K562 (cell line): ENCODE measurements at regions not wholly inside any gene's neighbourhood (a gene's known extent, or its start where the extent isn't known, plus 50 kb on each side); places are given as distances from the start of the nearest gene placed in this dataset.

Experiments
- ATAC-seq: fragments of 200-7000 bp; cut with Tn5 transposase; 3 replicates; pipeline ENCODE4 v1.9.1; 2020; ENCODE audit warnings: moderate library complexity
- BruUV-seq: library from RNA; stranded (reverse); fragments of 400-500 nt; replicated peaks from 2 replicates; lab custom pipeline; 2021; lab: Mats Ljungman, UMichigan
- CTCF ChIA-PET: fragments of 300-600 bp; formaldehyde crosslinking; extraction: SDS; loops from one replicate; lab custom pipeline; 2021; ENCODE audit warnings: low intra/inter-chr PET ratio; lab: Yijun Ruan, JAX
- POLR2A ChIA-PET: fragments of 300-600, 350-650 bp; sonication (Branson Sonifier 250); formaldehyde crosslinking; extraction: SDS; loops from one replicate; lab custom pipeline; 2021; ENCODE audit warnings: antibody characterized with exemption, inconsistent platforms; lab: Yijun Ruan, JAX
- DNase-seq, 4 experiments: peaks; one replicate each; pipeline versions ENCODE4 v3.0.0 to v3.0.0-alpha.2; 2011 to 2018; ENCODE audit warnings: low spot score in 3 of 4, mixed read lengths in 3 of 4; ENCODE audit errors: extremely low read depth in 1 of 4
- FAIRE-seq: peaks from 2 replicates; lab custom pipeline; 2011; peaks lifted over from hg19 to GRCh38; lab: Jason Lieb, UNC
- H2AFZ ChIP-seq: 2 replicates; pipeline ENCODE4 v1.6.0; 2011; ENCODE audit warnings: low read depth, low read length, control low read depth, inconsistent platforms
- H3K27ac ChIP-seq: fragments of 200-600 bp; 3 replicates; pipeline ENCODE4 v1.8.0; 2011; ENCODE audit warnings: low read depth, mild to moderate bottlenecking, control low read depth, inconsistent platforms, low read length, moderate library complexity, mixed read lengths; ENCODE audit errors: extremely low read depth
- H3K27me3 ChIP-seq, 2 experiments: fragments of 300-600 bp in 1 of 2; 2 replicates in 1 of 2; 3 replicates in 1 of 2; pipeline versions ENCODE4 v1.6.0 to v1.8.0; 2011; ENCODE audit warnings: inconsistent platforms in 2 of 2, low read length in 2 of 2, mild to moderate bottlenecking in 1 of 2, mixed read lengths in 1 of 2, moderate library complexity in 1 of 2; ENCODE audit not compliant: control insufficient read depth in 2 of 2, insufficient read depth in 2 of 2
- H3K36me3 ChIP-seq: fragments of 300-600 bp; 3 replicates; pipeline ENCODE4 v1.8.0; 2011; ENCODE audit warnings: mild to moderate bottlenecking, low read length, inconsistent platforms; ENCODE audit not compliant: control insufficient read depth, insufficient read depth
- H3K4me1 ChIP-seq, 2 experiments: fragments of 200-600 bp in 1 of 2; replicated peaks in 1 of 2; 2 replicates in 1 of 2; 3 replicates in 1 of 2; pipeline versions ENCODE4 v1.5.1 to v1.8.0; 2011; ENCODE audit warnings: inconsistent platforms in 2 of 2, low read length in 2 of 2, mild to moderate bottlenecking in 1 of 2, mixed read lengths in 1 of 2, moderate library complexity in 1 of 2; ENCODE audit not compliant: control insufficient read depth in 2 of 2, insufficient read depth in 2 of 2
- H3K4me2 ChIP-seq: 2 replicates; pipeline ENCODE4 v1.6.1; 2011; ENCODE audit warnings: low read length, control low read depth, inconsistent platforms, mixed read lengths; ENCODE audit not compliant: insufficient read depth
- H3K4me3 ChIP-seq: fragments of 200-600 bp; sonication (generic), shearing (Covaris generic); 2 replicates; pipeline ENCODE4 v1.5.1; 2016; ENCODE audit warnings: control low read depth, inconsistent platforms
- H3K79me2 ChIP-seq: fragments of 200-600 bp; 3 replicates; pipeline ENCODE4 v1.8.0; 2011; ENCODE audit warnings: low read length, inconsistent platforms; ENCODE audit not compliant: control insufficient read depth, insufficient read depth
- H3K9ac ChIP-seq, 2 experiments: 2 replicates each; pipeline versions ENCODE4 v1.6.0 to v1.6.1; 2011; ENCODE audit warnings: low read depth in 2 of 2, low read length in 2 of 2, control low read depth in 1 of 2, inconsistent platforms in 1 of 2, mild to moderate bottlenecking in 1 of 2, mixed read lengths in 1 of 2; ENCODE audit not compliant: insufficient read depth in 1 of 2
- H3K9me1 ChIP-seq: one replicate; pipeline ENCODE4 v1.6.0; 2011; ENCODE audit warnings: inconsistent platforms, mild to moderate bottlenecking, low read length, moderate library complexity; ENCODE audit not compliant: control insufficient read depth, insufficient read depth
- H3K9me3 ChIP-seq: replicated peaks from 2 replicates; pipeline ENCODE4 v1.5.1; 2011; ENCODE audit warnings: low read depth, low read length, inconsistent platforms; ENCODE audit not compliant: control insufficient read depth, insufficient read depth
- H4K20me1 ChIP-seq: replicated peaks from 2 replicates; pipeline ENCODE4 v1.6.1; 2011; ENCODE audit warnings: low read length, inconsistent platforms, mixed read lengths; ENCODE audit not compliant: control insufficient read depth, insufficient read depth
- CCAR2 ChIP-seq: fragments of 200-400 bp; formaldehyde crosslinking; IDR thresholded peaks from 2 replicates; pipeline ENCODE4 v1.6.1; 2017; ENCODE audit warnings: mild to moderate bottlenecking, low read depth, low read length
- ELF4 ChIP-seq: fragments of 450-650 bp; formaldehyde crosslinking; IDR thresholded peaks from 2 replicates; pipeline ENCODE4 v1.4.0; 2022; ENCODE audit warnings: missing genetic modification characterization
- GATAD2B ChIP-seq: fragments of 450-650 bp; IDR thresholded peaks from 2 replicates; pipeline ENCODE4 v1.6.1; 2017; ENCODE audit warnings: mild to moderate bottlenecking, borderline replicate concordance
- HES1 ChIP-seq: fragments of 450-650 bp; IDR thresholded peaks from 2 replicates; pipeline ENCODE4 v1.6.1; 2016; ENCODE audit warnings: low read depth, mild to moderate bottlenecking, moderate library complexity
- JUND ChIP-seq, 2 experiments: IDR thresholded peaks; 2 replicates in 1 of 2; 3 replicates in 1 of 2; pipeline ENCODE4 v1.6.1; 2011; ENCODE audit warnings: borderline replicate concordance in 2 of 2, low read depth in 2 of 2, low read length in 2 of 2, improper control_type of control experiment in 1 of 2, missing biosample characterization in 1 of 2, missing genetic modification characterization in 1 of 2, missing genetic modification reagents in 1 of 2
- KHSRP ChIP-seq: fragments of 450-650 bp; IDR thresholded peaks from 2 replicates; pipeline ENCODE4 v1.6.1; 2017
- MGA ChIP-seq: fragments of 450-650 bp; IDR thresholded peaks from 2 replicates; pipeline ENCODE4 v1.6.1; 2016; ENCODE audit warnings: mild to moderate bottlenecking, moderate library complexity
- RAD51 ChIP-seq: fragments of 450-650 bp; IDR thresholded peaks from 2 replicates; pipeline ENCODE4 v1.7.1; 2016; ENCODE audit warnings: low read depth, mild to moderate bottlenecking, borderline replicate concordance
- SMAD1 ChIP-seq: fragments of 150-350 bp; IDR thresholded peaks from 2 replicates; pipeline ENCODE4 v1.6.1; 2014; ENCODE audit warnings: low read length, low read depth; ENCODE audit not compliant: partially characterized antibody
- SRSF1 ChIP-seq: fragments of 200-400 bp; formaldehyde crosslinking; IDR thresholded peaks from 2 replicates; pipeline ENCODE4 v1.6.1; 2017; ENCODE audit warnings: mild to moderate bottlenecking, low read depth, low read length, moderate library complexity
- ZNF263 ChIP-seq: sonication (generic); formaldehyde crosslinking; IDR thresholded peaks from 2 replicates; pipeline ENCODE4 v1.8.0; 2022; ENCODE audit warnings: mild to moderate bottlenecking, missing genetic modification reagents, borderline replicate concordance
- WGBS: fragments of 100-300 bp; shearing (Covaris generic); methylation state at CpG from one replicate; pipeline ENCODE4 v1.1.6; 2016; ENCODE audit warnings: low coverage, mixed read lengths; ENCODE audit not compliant: insufficient coverage; ENCODE audit errors: missing lambda C conversion rate; 5-methylcytosine and 5-hydroxymethylcytosine counted together
- in situ Hi-C: fragments of 300-500 bp; cut with MboI; formaldehyde crosslinking; loops from 4 replicates; pipeline ENCODE4 v1.15.0; 2018; ENCODE audit warnings: inconsistent platforms, mixed read lengths
- intact Hi-C: fragments of 100-400 bp; cut with micrococcal nuclease; formaldehyde crosslinking; loops from 2 replicates; pipeline ENCODE4 v1.14.2; 2022

- H3K36me3 ChIP-seq = no peaks in the 10 kb centered on the region
- H3K9me1 ChIP-seq = no peaks in the 10 kb centered on the region
- H3K4me3 ChIP-seq = no peak overlapping the region
- in situ Hi-C loops = no loop called here
- no peak overlapping the region for H3K27ac ChIP-seq
- WGBS = 0% methylated on average over 3 of the region's 3 CpGs
- no peak overlapping the region for H3K4me2 ChIP-seq
- H3K79me2 ChIP-seq = no peaks in the 10 kb centered on the region
- H3K9ac ChIP-seq = no peak overlapping the region
- no peak overlapping the region for H2AFZ ChIP-seq
- CTCF ChIA-PET = no interaction called here
- H3K27me3 ChIP-seq = no peaks in the 10 kb centered on the region
- H3K4me1 ChIP-seq = no peaks in the 10 kb centered on the region
- DNase-seq = no peak
- no peak for FAIRE-seq
- POLR2A ChIA-PET = interaction anchor here (0.5 to 1.3 kb wide), 2 partner anchors 16 to 1200 kb away, joined by 3 read pairs; no protein-coding TSS in a partner anchor
- 0 out of 2 replicates have a peak, but pooled peaks cover 4% of the 10 kb centered on the region for H4K20me1 ChIP-seq
- no peaks in the 10 kb centered on the region for H3K9me3 ChIP-seq
- no peak for ATAC-seq
- no TSS peak for BruUV-seq
- intact Hi-C loops = no loop called here
- TF ChIP-seq MGA (no peak), SRSF1 (no peak), GATAD2B (no peak), RAD51 (no peak), ELF4 (CRISPR knock-in tag) (no peak), SMAD1 (no peak), KHSRP (no peak), HES1 (no peak), JUND (IDR thresholded peaks at IDR 0.05; ENCODE audit: borderline replicate concordance, low read depth, low read length) (no peak), JUND (tag; IDR thresholded peaks at IDR 0.05; ENCODE audit: borderline replicate concordance, low read depth, low read length) (no peak), ZNF263 (CRISPR knock-in tag) (no peak), CCAR2 (no peak)
Measured at GRCh38 chr17:33676444-33676843, 383.3 kb upstream of the ASIC2 start.
